BE2C (cell line): ENCODE measurements at regions not wholly inside any gene's neighbourhood (a gene's known extent, or its start where the extent isn't known, plus 50 kb on each side); places are given as distances from the start of the nearest gene placed in this dataset.

ENCODE experiments used
- DNase-seq: peaks from one replicate; pipeline ENCODE4 v3.0.0-alpha.2; 2020
- H3K27me3 ChIP-seq: fragments of 250-450 bp; sonication (Bioruptor Pico); 2 replicates; pipeline ENCODE4 v1.5.1; 2020; ENCODE audit warnings: mild to moderate bottlenecking
- H3K36me3 ChIP-seq: fragments of 250-450 bp; sonication (Bioruptor Pico); 2 replicates; pipeline ENCODE4 v1.5.1; 2020; ENCODE audit warnings: mild to moderate bottlenecking
- H3K4me1 ChIP-seq: fragments of 250-450 bp; sonication (Bioruptor Pico); 2 replicates; pipeline ENCODE4 v1.5.1; 2020
- H3K4me3 ChIP-seq: 2 replicates; pipeline ENCODE4 v1.5.1; 2011; ENCODE audit warnings: low read depth, low read length
- H3K9me3 ChIP-seq: fragments of 250-450 bp; sonication (Bioruptor Pico); 2 replicates; pipeline ENCODE4 v1.5.1; 2020
- CTCF ChIP-seq: IDR thresholded peaks from 2 replicates; pipeline ENCODE4 v1.5.1; 2012; ENCODE audit warnings: mild to moderate bottlenecking, low read depth, low read length

GRCh38 chr6:88368071-88368787 lies 202.1 kb upstream of the CNR1 start:
- no peaks in the 10 kb centered on the region for H3K36me3 ChIP-seq
- TF ChIP-seq CTCF = no peak
- no peaks in the 10 kb centered on the region for H3K9me3 ChIP-seq
- H3K4me1 ChIP-seq = no peaks in the 10 kb centered on the region
- H3K27me3 ChIP-seq = no peaks in the 10 kb centered on the region
- no peak overlapping the region for H3K4me3 ChIP-seq
- no peak for DNase-seq

GRCh38 chr6:88367248-88367647 lies 201.1 kb upstream of the CNR1 start:
- no peak for DNase-seq
- Histone ChIP-seq H3K4me3 (no peak overlapping the region), H3K36me3 (no peaks in the 10 kb centered on the region), H3K4me1 (no peaks in the 10 kb centered on the region), H3K27me3 (no peaks in the 10 kb centered on the region), H3K9me3 (no peaks in the 10 kb centered on the region)
- no peak for TF ChIP-seq CTCF

GRCh38 chr6:88366672-88367071 lies 200.5 kb upstream of the CNR1 start:
- no peak for DNase-seq
- Histone ChIP-seq H3K4me1 (no peaks in the 10 kb centered on the region), H3K36me3 (no peaks in the 10 kb centered on the region), H3K27me3 (0 out of 2 replicates have a peak, but pooled peaks cover 2% of the 10 kb centered on the region), H3K9me3 (no peaks in the 10 kb centered on the region), H3K4me3 (no peak overlapping the region)
- TF ChIP-seq CTCF = no peak

GRCh38 chr6:88365656-88366055 lies 199.5 kb upstream of the CNR1 start:
- Histone ChIP-seq H3K9me3 (no peaks in the 10 kb centered on the region), H3K4me1 (no peaks in the 10 kb centered on the region), H3K36me3 (no peaks in the 10 kb centered on the region), H3K27me3 (0 out of 2 replicates have a peak, but pooled peaks cover 2% of the 10 kb centered on the region), H3K4me3 (no peak overlapping the region)
- TF ChIP-seq CTCF = no peak
- DNase-seq = no peak

GRCh38 chr6:88365230-88365629 lies 199.1 kb upstream of the CNR1 start:
- no peak for TF ChIP-seq CTCF
- Histone ChIP-seq H3K27me3 (0 out of 2 replicates have a peak, but pooled peaks cover 2% of the 10 kb centered on the region), H3K9me3 (no peaks in the 10 kb centered on the region), H3K4me3 (no peak overlapping the region), H3K36me3 (no peaks in the 10 kb centered on the region), H3K4me1 (no peaks in the 10 kb centered on the region)
- no peak for DNase-seq

- Histone ChIP-seq H3K9me3 (no peaks in the 10 kb centered on the region), H3K27me3 (0 out of 2 replicates have a peak, but pooled peaks cover 2% of the 10 kb centered on the region), H3K36me3 (no peaks in the 10 kb centered on the region), H3K4me1 (no peaks in the 10 kb centered on the region), H3K4me3 (no peak overlapping the region)
- no peak for DNase-seq
- no peak for TF ChIP-seq CTCF
Observed at GRCh38 chr6:88361754-88362153, 195.6 kb upstream of the CNR1 start.
